ENCODE measurements at regions not wholly inside any gene's neighbourhood (a gene's known extent, or its start where the extent isn't known, plus 50 kb on each side); places are given as distances from the start of the nearest gene placed in this dataset.

- TF ChIP-seq CTCF (IDR thresholded peaks at IDR 0.05) = no peak
- Mint-ChIP-seq H3K27ac (no peak overlapping the region), H3K27me3 (no peaks in the 10 kb centered on the region), H3K9me3 (no peaks in the 10 kb centered on the region), H3K4me3 (no peak overlapping the region), H3K4me1 (no peaks in the 10 kb centered on the region), H3K36me3 (ENCODE audit: low read depth) (no peaks in the 10 kb centered on the region)
- no peak for DNase-seq
- ChIA-PET POLR2A (no interaction called here), CTCF (no interaction called here)
- intact Hi-C loops (cut with micrococcal nuclease) = no loop called here
- no peak for ATAC-seq (ENCODE audit: low read depth)
Measured at GRCh38 chr5:44542470-44542869, 153.2 kb upstream of the FGF10 start.

- H3K36me3 Mint-ChIP-seq (ENCODE audit: low read depth) = no peaks in the 10 kb centered on the region
- DNase-seq (no peak), ATAC-seq (ENCODE audit: low read depth) (no peak)
- POLR2A ChIA-PET = no interaction called here
- CTCF ChIA-PET = no interaction called here
- H3K4me1 Mint-ChIP-seq = no peaks in the 10 kb centered on the region
- no peak for TF ChIP-seq CTCF (IDR thresholded peaks at IDR 0.05)
- no peak overlapping the region for H3K27ac Mint-ChIP-seq
- intact Hi-C loops (cut with micrococcal nuclease) = no loop called here
- no peaks in the 10 kb centered on the region for H3K9me3 Mint-ChIP-seq
- H3K27me3 Mint-ChIP-seq = no peaks in the 10 kb centered on the region
- H3K4me3 Mint-ChIP-seq = no peak overlapping the region
Measured at GRCh38 chr5:44539602-44539919, 150.3 kb upstream of the FGF10 start.

- no peak overlapping the region for H3K4me3 Mint-ChIP-seq
- DNase-seq (no peak), ATAC-seq (ENCODE audit: low read depth) (no peak)
- TF ChIP-seq CTCF (IDR thresholded peaks at IDR 0.05) = no peak
- POLR2A ChIA-PET = no interaction called here
- no peaks in the 10 kb centered on the region for H3K4me1 Mint-ChIP-seq
- no peak overlapping the region for H3K27ac Mint-ChIP-seq
- intact Hi-C loops (cut with micrococcal nuclease) = no loop called here
- no peaks in the 10 kb centered on the region for H3K9me3 Mint-ChIP-seq
- no peaks in the 10 kb centered on the region for H3K36me3 Mint-ChIP-seq (ENCODE audit: low read depth)
- CTCF ChIA-PET = no interaction called here
- H3K27me3 Mint-ChIP-seq = no peaks in the 10 kb centered on the region
Measured at GRCh38 chr5:44538797-44539601, 149.8 kb upstream of the FGF10 start.

GRCh38 chr5:44536650-44537260 is 147.5 kb upstream of the FGF10 start:
- H3K4me3 Mint-ChIP-seq = no peak overlapping the region
- ChIA-PET POLR2A (no interaction called here), CTCF (no interaction called here)
- no peak overlapping the region for H3K27ac Mint-ChIP-seq
- ATAC-seq (ENCODE audit: low read depth) (no peak), DNase-seq (no peak)
- no peaks in the 10 kb centered on the region for H3K9me3 Mint-ChIP-seq
- no peaks in the 10 kb centered on the region for H3K27me3 Mint-ChIP-seq
- TF ChIP-seq CTCF (IDR thresholded peaks at IDR 0.05) = no peak
- H3K4me1 Mint-ChIP-seq = no peaks in the 10 kb centered on the region
- no peaks in the 10 kb centered on the region for H3K36me3 Mint-ChIP-seq (ENCODE audit: low read depth)
- intact Hi-C loops (cut with micrococcal nuclease) = loop anchor here (1.0 kb wide), 1 partner anchor 238 kb away; no protein-coding TSS in a partner anchor

GRCh38 chr5:44535621-44536020 is 146.4 kb upstream of the FGF10 start:
- Mint-ChIP-seq H3K36me3 (ENCODE audit: low read depth) (no peaks in the 10 kb centered on the region), H3K9me3 (no peaks in the 10 kb centered on the region), H3K4me1 (no peaks in the 10 kb centered on the region), H3K27me3 (no peaks in the 10 kb centered on the region), H3K4me3 (no peak overlapping the region), H3K27ac (no peak overlapping the region)
- no peak for TF ChIP-seq CTCF (IDR thresholded peaks at IDR 0.05)
- ATAC-seq (ENCODE audit: low read depth) = no peak
- ChIA-PET CTCF (interaction anchor here (1.3 kb wide), 1 partner anchor 238 kb away, joined by 4 read pairs; no protein-coding TSS in a partner anchor), POLR2A (no interaction called here)
- DNase-seq = no peak
- intact Hi-C loops (cut with micrococcal nuclease) = loop anchor here (1.0 kb wide), 1 partner anchor 239 kb away; no protein-coding TSS in a partner anchor

All from activated B cell treated with CpG ODN at 0.5 μM for 24 hours (primary cell).